SK-N-SH treated with all-trans-retinoic acid at 6 μM for 48 hours (cell line): ENCODE measurements at regions not wholly inside any gene's neighbourhood (a gene's known extent, or its start where the extent isn't known, plus 50 kb on each side); places are given as distances from the start of the nearest gene placed in this dataset.

ENCODE experiments used
- ATAC-seq: fragments of 200-7000 bp; cut with Tn5 transposase; 3 replicates; pipeline ENCODE4 v1.9.1; 2020; ENCODE audit warnings: mild to moderate bottlenecking, moderate library complexity
- ARNTL ChIP-seq: fragments of 450-650 bp; formaldehyde crosslinking; IDR thresholded peaks from 2 replicates; pipeline ENCODE4 v1.5.0; 2020; ENCODE audit warnings: low read depth, mild to moderate bottlenecking, moderate library complexity, borderline replicate concordance
- BACH2 ChIP-seq: fragments of 250-450 bp; sonication (Bioruptor Pico); IDR thresholded peaks from 2 replicates; pipeline ENCODE4 v1.9.0; 2021; ENCODE audit warnings: mild to moderate bottlenecking, borderline replicate concordance
- CREB5 ChIP-seq: fragments of 250-450 bp; sonication (Bioruptor Pico); IDR thresholded peaks from 2 replicates; pipeline ENCODE4 v1.5.1; 2020; ENCODE audit warnings: low read depth, mild to moderate bottlenecking, moderate library complexity
- CSDC2 ChIP-seq: fragments of 250-450 bp; sonication (Bioruptor Pico); IDR thresholded peaks from 2 replicates; pipeline ENCODE4 v1.5.0; 2020; ENCODE audit warnings: mild to moderate bottlenecking, moderate library complexity
- CSRNP3 ChIP-seq: fragments of 250-450 bp; sonication (Bioruptor Pico); IDR thresholded peaks from 2 replicates; pipeline ENCODE4 v1.5.1; 2021; ENCODE audit warnings: mild to moderate bottlenecking, moderate library complexity
- GLIS3 ChIP-seq: fragments of 250-450 bp; sonication (Bioruptor Pico); IDR thresholded peaks from 2 replicates; pipeline ENCODE4 v1.5.0; 2020; ENCODE audit warnings: mild to moderate bottlenecking, moderate library complexity
- ISL1 ChIP-seq: fragments of 250-450 bp; sonication (Bioruptor Pico); IDR thresholded peaks from 2 replicates; pipeline ENCODE4 v2.1.2; 2022; ENCODE audit warnings: mild to moderate bottlenecking, moderate library complexity
- OSR1 ChIP-seq: fragments of 250-450 bp; sonication (Bioruptor Pico); IDR thresholded peaks from 2 replicates; pipeline ENCODE4 v1.8.0; 2022; ENCODE audit warnings: moderate library complexity, mild to moderate bottlenecking, inconsistent platforms
- POU6F1 ChIP-seq: fragments of 250-450 bp; sonication (Bioruptor Pico); IDR thresholded peaks from 2 replicates; pipeline ENCODE4 v1.8.0; 2021; ENCODE audit warnings: low read depth, mild to moderate bottlenecking, moderate library complexity, borderline replicate concordance
- PPARA ChIP-seq: fragments of 250-450 bp; sonication (Bioruptor Pico); IDR thresholded peaks from 2 replicates; pipeline ENCODE4 v1.5.0; 2020; ENCODE audit warnings: mild to moderate bottlenecking, borderline replicate concordance
- RARB ChIP-seq: fragments of 250-450 bp; sonication (Bioruptor Pico); IDR thresholded peaks from 2 replicates; pipeline ENCODE4 v1.8.0; 2021; ENCODE audit warnings: mild to moderate bottlenecking, moderate library complexity
- SNAI2 ChIP-seq: fragments of 250-450 bp; sonication (Bioruptor Pico); IDR thresholded peaks from 2 replicates; pipeline ENCODE4 v1.5.0; 2020; ENCODE audit warnings: mild to moderate bottlenecking, moderate library complexity
- TCF4 ChIP-seq: fragments of 250-450 bp; sonication (Bioruptor Pico); IDR thresholded peaks from 2 replicates; pipeline ENCODE4 v1.8.0; 2021; ENCODE audit warnings: mild to moderate bottlenecking, moderate library complexity, borderline replicate concordance
- TSHZ2 ChIP-seq: fragments of 250-450 bp; sonication (Bioruptor Pico); IDR thresholded peaks from 2 replicates; pipeline ENCODE4 v1.5.0; 2020; ENCODE audit warnings: mild to moderate bottlenecking, moderate library complexity
- ZC3H10 ChIP-seq: fragments of 250-450 bp; sonication (Bioruptor Pico); IDR thresholded peaks from 2 replicates; pipeline ENCODE4 v1.5.1; 2021; ENCODE audit warnings: mild to moderate bottlenecking, moderate library complexity
- ZFP3 ChIP-seq: fragments of 250-450 bp; sonication (Bioruptor Pico); IDR thresholded peaks from 2 replicates; pipeline ENCODE4 v1.5.0; 2020; ENCODE audit warnings: mild to moderate bottlenecking, moderate library complexity
- ZFP30 ChIP-seq: fragments of 450-650 bp; formaldehyde crosslinking; IDR thresholded peaks from 2 replicates; pipeline ENCODE4 v1.5.0; 2022; ENCODE audit warnings: mild to moderate bottlenecking, moderate library complexity
- ZNF70 ChIP-seq: fragments of 450-650 bp; formaldehyde crosslinking; IDR thresholded peaks from 2 replicates; pipeline ENCODE4 v1.5.0; 2020; ENCODE audit warnings: mild to moderate bottlenecking, moderate library complexity

- no peak for TF ChIP-seq TSHZ2 (CRISPR knock-in tag)
- no peak for TF ChIP-seq POU6F1 (CRISPR knock-in tag)
These were observed 232.6 kb upstream of the IRX3 start (continued) for GRCh38 chr16:54519161-54519695.

GRCh38 chr16:54517181-54517580 lies 230.6 kb upstream of the IRX3 start:
- TF ChIP-seq CSDC2 (CRISPR knock-in tag): no peak
- no peak for TF ChIP-seq CREB5 (CRISPR knock-in tag)
- no peak for TF ChIP-seq ZNF70
- TF ChIP-seq PPARA (CRISPR knock-in tag): no peak
- no peak for TF ChIP-seq ZFP3 (CRISPR knock-in tag)
- no peak for TF ChIP-seq OSR1 (CRISPR knock-in tag)
- TF ChIP-seq GLIS3 (CRISPR knock-in tag): no peak
- TF ChIP-seq CSRNP3 (CRISPR knock-in tag): no peak
- no peak for TF ChIP-seq ZC3H10 (CRISPR knock-in tag)
- no peak for TF ChIP-seq RARB (CRISPR knock-in tag)
- no peak for TF ChIP-seq SNAI2
- no peak for TF ChIP-seq ARNTL
- no peak for TF ChIP-seq TCF4 (CRISPR knock-in tag)
- TF ChIP-seq ZFP30: no peak
- TF ChIP-seq BACH2 (CRISPR knock-in tag): no peak
- TF ChIP-seq, all 23 proteins: peak for 0
- ATAC-seq: no peak

- ATAC-seq: no peak
- TF ChIP-seq POU6F1 (CRISPR knock-in tag) (no peak), CSDC2 (CRISPR knock-in tag) (no peak), RARB (CRISPR knock-in tag) (no peak), ZC3H10 (CRISPR knock-in tag) (no peak), ISL1 (no peak)
These were observed 225.9 kb upstream of the IRX3 start for GRCh38 chr16:54512467-54512995.

GRCh38 chr16:54511222-54511731 lies 224.7 kb upstream of the IRX3 start:
- peak; percentile 35; the same call in 2 of the 3 replicates for ATAC-seq
- TF ChIP-seq ISL1 (peak; percentile 50), CSDC2 (CRISPR knock-in tag) (no peak)
